MCF 10A (cell line): ENCODE measurements at regions not wholly inside any gene's neighbourhood (a gene's known extent, or its start where the extent isn't known, plus 50 kb on each side); places are given as distances from the start of the nearest gene placed in this dataset.

Source experiments
- BruUV-seq: library from RNA; stranded (reverse); fragments of 400-500 nt; replicated peaks from 2 replicates; lab custom pipeline; 2021; lab: Mats Ljungman, UMichigan
- CTCF ChIA-PET: fragments of 300-600 bp; sonication (Branson Sonifier 250); formaldehyde crosslinking; extraction: SDS; loops from one replicate; lab custom pipeline; 2021; ENCODE audit warnings: antibody characterized with exemption, inconsistent platforms; lab: Yijun Ruan, JAX
- POLR2A ChIA-PET: fragments of 300-600, 350-650 bp; sonication (Branson Sonifier 250); formaldehyde crosslinking; extraction: SDS; loops from one replicate; lab custom pipeline; 2020; ENCODE audit warnings: antibody characterized with exemption, inconsistent platforms; lab: Yijun Ruan, JAX
- DNase-seq: peaks from one replicate; pipeline ENCODE4 v3.0.0-alpha.2; 2018; ENCODE audit not compliant: unreplicated experiment
- H3K27ac Mint-ChIP-seq: one replicate; pipeline ENCODE4 v1.8.0; 2022; ENCODE audit warnings: mild to moderate bottlenecking, low read depth, mixed read lengths; ENCODE audit not compliant: unreplicated experiment
- H3K27me3 Mint-ChIP-seq: one replicate; pipeline ENCODE4 v1.8.0; 2022; ENCODE audit warnings: mixed read lengths; ENCODE audit not compliant: insufficient read depth, unreplicated experiment
- H3K36me3 Mint-ChIP-seq: one replicate; pipeline ENCODE4 v1.8.0; 2022; ENCODE audit warnings: mild to moderate bottlenecking, moderate library complexity, mixed read lengths; ENCODE audit not compliant: insufficient read depth, unreplicated experiment
- H3K4me1 Mint-ChIP-seq: one replicate; pipeline ENCODE4 v1.8.0; 2022; ENCODE audit warnings: mixed read lengths; ENCODE audit not compliant: insufficient read depth, unreplicated experiment
- H3K4me3 Mint-ChIP-seq: one replicate; pipeline ENCODE4 v1.8.0; 2022; ENCODE audit warnings: mild to moderate bottlenecking, moderate library complexity, mixed read lengths; ENCODE audit not compliant: unreplicated experiment
- H3K9me3 Mint-ChIP-seq: one replicate; pipeline ENCODE4 v1.8.0; 2022; ENCODE audit warnings: mixed read lengths; ENCODE audit not compliant: unreplicated experiment
- CTCF ChIP-seq: fragments of 200-600 bp; IDR thresholded peaks from one replicate; pipeline ENCODE4 v1.8.0; 2022; ENCODE audit warnings: antibody characterized with exemption, mild to moderate bottlenecking; ENCODE audit not compliant: unreplicated experiment
- intact Hi-C: fragments of 100-400 bp; cut with micrococcal nuclease; formaldehyde crosslinking; loops from 2 replicates; pipeline ENCODE4 v1.14.1; 2022

GRCh38 chr7:26008428-26008827 lies 143.6 kb upstream of the NFE2L3 start:
- no peak for DNase-seq
- Mint-ChIP-seq H3K27ac (no peak overlapping the region), H3K36me3 (peaks cover 6% of the 10 kb centered on the region), H3K27me3 (peaks cover 11% of the 10 kb centered on the region), H3K9me3 (no peaks in the 10 kb centered on the region), H3K4me3 (no peak overlapping the region), H3K4me1 (no peaks in the 10 kb centered on the region)
- TF ChIP-seq CTCF: no peak
- intact Hi-C loops: no loop called here
- ChIA-PET POLR2A (interaction anchor here (0.9 kb wide), 1 partner anchor 13 kb away, joined by 4 read pairs; no protein-coding TSS in a partner anchor), CTCF (interaction anchor here (0.6 to 0.9 kb wide), 2 partner anchors 8 to 49 kb away, joined by 3 read pairs; no protein-coding TSS in a partner anchor)
- BruUV-seq: no TSS peak

GRCh38 chr7:26011039-26011696 lies 140.8 kb upstream of the NFE2L3 start:
- TF ChIP-seq CTCF: no peak
- ChIA-PET POLR2A (no interaction called here), CTCF (no interaction called here)
- no TSS peak for BruUV-seq
- Mint-ChIP-seq H3K36me3 (peaks cover 2% of the 10 kb centered on the region), H3K27ac (no peak overlapping the region), H3K4me1 (no peaks in the 10 kb centered on the region), H3K27me3 (peaks cover 11% of the 10 kb centered on the region), H3K4me3 (no peak overlapping the region), H3K9me3 (no peaks in the 10 kb centered on the region)
- no peak for DNase-seq
- intact Hi-C loops: no loop called here

- peaks cover 11% of the 10 kb centered on the region for H3K27me3 Mint-ChIP-seq
- H3K4me3 Mint-ChIP-seq: no peak overlapping the region
- no peak overlapping the region for H3K27ac Mint-ChIP-seq
- TF ChIP-seq CTCF: no peak
- intact Hi-C loops: no loop called here
- BruUV-seq: no TSS peak
- H3K36me3 Mint-ChIP-seq: no peaks in the 10 kb centered on the region
- H3K4me1 Mint-ChIP-seq: no peaks in the 10 kb centered on the region
- POLR2A ChIA-PET: no interaction called here
- no peak for DNase-seq
- CTCF ChIA-PET: no interaction called here
- no peaks in the 10 kb centered on the region for H3K9me3 Mint-ChIP-seq
Observed at GRCh38 chr7:26013551-26014083, 138.4 kb upstream of the NFE2L3 start.

- no peak for DNase-seq
- H3K36me3 Mint-ChIP-seq: no peaks in the 10 kb centered on the region
- H3K4me3 Mint-ChIP-seq: no peak overlapping the region
- H3K27ac Mint-ChIP-seq: no peak overlapping the region
- no peak for TF ChIP-seq CTCF
- H3K4me1 Mint-ChIP-seq: peaks cover 12% of the 10 kb centered on the region
- no peaks in the 10 kb centered on the region for H3K9me3 Mint-ChIP-seq
- intact Hi-C loops: no loop called here
- no TSS peak for BruUV-seq
- no peaks in the 10 kb centered on the region for H3K27me3 Mint-ChIP-seq
- ChIA-PET POLR2A (no interaction called here), CTCF (no interaction called here)
Observed at GRCh38 chr7:26022982-26023381, 129.0 kb upstream of the NFE2L3 start.
